Stimulated activated CD8-positive, alpha-beta memory T cell treated with anti-CD3 and anti-CD28 coated beads, Interleukin-4, amount 100 ng/mL, for 4 hours (primary cell): ENCODE measurements at regions not wholly inside any gene's neighbourhood (a gene's known extent, or its start where the extent isn't known, plus 50 kb on each side); places are given as distances from the start of the nearest gene placed in this dataset.

Experiments used
- DNase-seq, 2 donors: peaks; one replicate each; pipeline ENCODE4 v3.0.0-alpha.2; 2020; ENCODE audit warnings: low read depth in 2 of 2, low spot score in 1 of 2

DNA sequence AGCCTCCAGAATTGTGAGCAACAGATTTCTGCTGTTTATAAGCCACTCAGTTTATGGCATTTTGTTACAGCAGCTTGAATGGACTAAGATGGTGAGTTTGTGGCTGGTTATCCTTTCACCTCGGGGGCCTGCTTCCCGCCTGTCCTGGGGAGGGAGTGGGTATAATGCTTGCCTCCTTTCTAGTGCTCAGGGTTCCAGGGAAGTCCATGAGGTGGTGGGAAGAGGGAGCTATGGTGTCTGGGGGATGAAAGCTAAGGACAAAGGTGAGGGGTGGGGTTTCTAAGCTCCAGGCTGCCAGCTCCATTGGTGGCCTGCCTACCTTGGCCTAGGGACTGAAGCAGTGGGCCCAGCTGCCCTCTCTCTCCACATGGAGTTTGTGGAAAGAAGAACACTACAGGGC lies 50.2 kb upstream of the SDK2 start:
- no peak for DNase-seq

DNA sequence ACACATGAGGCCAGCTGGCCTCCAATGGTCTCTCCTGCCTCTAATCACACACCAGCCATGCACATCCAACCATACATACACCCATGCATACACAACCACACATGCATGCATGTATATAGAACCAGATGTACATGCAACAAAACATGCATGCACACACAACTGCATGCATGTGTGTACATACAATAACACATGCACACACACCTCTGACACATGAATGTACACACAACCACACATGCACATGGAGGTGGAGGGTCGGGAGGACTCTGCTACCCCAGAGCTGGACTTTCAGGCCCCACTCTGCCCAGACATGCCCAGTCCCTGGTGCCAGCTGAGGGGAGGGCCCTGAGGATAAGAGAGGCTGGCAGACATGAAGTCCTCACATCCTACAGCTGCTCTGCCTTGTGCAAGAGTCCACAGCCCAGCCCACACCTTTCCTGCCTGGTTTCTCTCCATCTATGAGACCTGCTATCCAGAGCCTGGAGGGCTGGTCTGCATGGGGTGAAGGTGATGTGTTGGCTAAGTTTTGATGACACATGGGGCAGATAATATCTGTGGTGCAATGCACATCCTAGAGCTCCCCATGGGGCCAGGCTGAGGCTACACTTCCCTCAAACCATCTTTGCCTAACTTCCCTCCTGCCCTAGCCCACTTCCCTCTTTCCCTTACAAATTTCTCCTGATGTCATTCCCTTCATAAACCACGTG lies 50.9 kb upstream of the SDK2 start:
- DNase-seq, result no peak

DNA sequence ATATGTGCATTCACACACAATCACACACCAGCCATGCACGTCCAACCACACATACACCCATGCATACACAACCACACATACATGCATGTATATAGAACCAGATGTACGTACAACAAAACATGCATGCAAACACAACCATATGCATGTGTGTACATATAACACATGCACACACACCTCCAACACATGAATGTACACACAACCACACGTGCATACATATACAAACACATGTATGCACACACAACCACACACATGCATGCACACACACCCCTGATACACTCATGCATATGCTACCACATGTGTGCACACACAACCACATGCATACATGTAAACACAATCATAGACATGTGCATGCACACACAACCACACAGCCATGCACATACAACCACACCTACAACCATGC lies 52.0 kb upstream of the SDK2 start:
- DNase-seq, result no peak

DNA sequence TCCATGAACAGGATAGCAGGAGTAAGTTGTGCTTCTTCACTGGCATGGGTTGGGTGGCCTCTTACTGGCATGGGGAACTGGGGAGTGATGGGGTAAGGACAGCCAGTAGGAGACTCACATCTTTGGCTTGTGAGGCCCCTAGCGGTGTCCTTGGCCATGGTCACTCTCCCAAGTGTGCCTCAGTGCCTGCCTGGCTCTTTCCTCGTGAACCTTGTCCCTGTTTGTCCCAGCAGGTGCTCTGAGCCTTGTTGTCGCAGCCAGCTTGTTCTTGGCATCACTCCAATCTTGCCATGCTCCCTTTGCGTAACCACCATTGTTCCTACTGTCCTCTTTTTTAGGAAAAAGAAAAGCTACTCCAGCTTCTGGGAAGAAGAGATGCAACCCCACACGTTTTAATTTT lies 53.6 kb upstream of the SDK2 start:
- no peak for DNase-seq

- DNase-seq, result no peak
These were observed 54.7 kb upstream of the SDK2 start for GRCh38 chr17:73698966-73699365.

GRCh38 chr17:73701701-73702100 lies 57.5 kb upstream of the SDK2 start:
- DNase-seq, result no peak

GRCh38 chr17:73703192-73703591 lies 58.9 kb upstream of the SDK2 start:
- no peak for DNase-seq

DNA sequence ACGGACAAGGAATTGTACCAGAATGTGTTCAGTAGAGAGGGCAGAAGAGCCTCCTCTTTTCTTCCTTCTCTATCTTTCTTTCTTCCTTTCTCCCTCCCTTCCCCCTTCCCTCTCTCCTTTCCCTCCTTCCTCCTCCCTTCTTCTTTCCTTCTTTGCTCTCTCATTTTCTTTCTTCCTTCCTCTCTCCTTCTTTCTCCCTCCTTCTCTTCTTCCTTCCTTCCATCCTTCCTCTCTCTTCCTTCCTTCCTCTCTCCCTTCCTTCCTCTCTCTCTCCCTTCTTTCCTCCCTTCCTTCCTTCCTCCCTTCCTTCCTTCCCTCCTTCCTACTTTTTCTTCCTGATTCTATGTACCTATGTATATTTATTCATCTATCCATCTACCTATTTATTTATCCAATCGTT lies 59.7 kb upstream of the SDK2 start:
- no peak for DNase-seq

DNA sequence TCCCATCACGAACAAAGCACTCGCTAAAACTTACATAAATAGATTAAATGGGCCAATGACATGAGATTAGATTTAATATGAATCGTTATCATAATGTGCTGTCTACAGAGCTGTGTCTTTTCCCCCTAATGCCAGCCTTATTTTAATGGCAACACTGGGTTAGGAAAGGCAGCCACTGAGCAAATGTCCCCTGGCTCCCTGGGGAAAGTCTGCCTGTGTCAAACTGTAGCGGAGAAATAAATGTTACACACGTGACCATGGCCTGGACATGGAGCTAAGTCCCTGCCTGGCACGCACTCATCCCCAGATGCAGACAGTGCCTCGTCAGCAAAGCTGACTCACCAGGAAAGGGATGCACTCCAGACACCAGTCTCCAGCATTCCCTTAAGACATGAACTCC lies 61.3 kb upstream of the SDK2 start:
- no peak for DNase-seq

- no peak for DNase-seq
These were observed 62.2 kb upstream of the SDK2 start for GRCh38 chr17:73706428-73706827.

GRCh38 chr17:73706858-73707257 lies 62.6 kb upstream of the SDK2 start:
- no peak for DNase-seq

GRCh38 chr17:73707358-73707757 lies 63.1 kb upstream of the SDK2 start:
- no peak for DNase-seq

DNA sequence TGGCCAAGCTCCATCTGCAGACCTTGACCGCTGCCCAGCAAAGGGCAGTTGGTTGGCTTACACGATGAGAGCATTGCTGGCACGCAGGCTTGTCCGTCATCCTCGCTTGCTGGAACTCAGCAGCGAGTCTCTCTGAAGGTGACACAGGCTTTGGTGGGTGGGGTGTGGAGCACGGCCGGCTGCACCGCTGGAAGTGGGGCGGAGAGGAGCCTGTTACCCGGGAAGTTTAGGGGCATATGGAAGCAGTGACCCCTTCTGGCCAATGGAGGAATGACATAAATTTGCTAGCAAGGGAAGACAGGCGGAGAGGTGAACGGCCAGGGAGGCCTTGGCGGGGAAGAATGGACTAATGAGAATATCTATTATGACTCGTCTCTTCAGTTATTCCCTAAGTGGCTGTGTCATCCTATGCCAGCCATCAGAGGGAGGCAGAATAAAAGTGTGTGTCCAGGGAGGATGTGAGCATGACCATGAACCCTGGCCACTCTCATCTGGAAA lies 65.9 kb upstream of the SDK2 start:
- peak; percentile 2 to 46 for DNase-seq

DNA sequence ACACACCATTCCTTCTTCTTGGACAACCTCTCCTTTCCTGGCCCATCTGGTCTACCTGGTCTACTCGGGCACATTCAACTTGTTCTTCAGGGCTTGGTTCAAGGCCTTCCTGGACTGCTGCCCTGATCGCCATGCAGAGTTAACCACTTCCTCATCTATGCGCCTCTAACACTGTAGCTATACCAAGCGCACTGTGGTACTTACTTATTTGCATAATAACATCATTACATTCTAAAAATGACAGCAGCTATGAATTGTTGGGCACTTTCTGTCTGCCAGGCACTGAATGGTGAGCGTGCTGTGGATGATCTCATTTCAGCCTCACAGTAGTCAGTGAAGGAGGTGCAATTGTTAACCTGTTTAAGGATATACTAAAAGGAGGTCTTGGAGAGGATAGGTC lies 66.9 kb upstream of the SDK2 start:
- no peak for DNase-seq

- DNase-seq, result no peak
These were observed 67.7 kb upstream of the SDK2 start for GRCh38 chr17:73711916-73712315.

DNA sequence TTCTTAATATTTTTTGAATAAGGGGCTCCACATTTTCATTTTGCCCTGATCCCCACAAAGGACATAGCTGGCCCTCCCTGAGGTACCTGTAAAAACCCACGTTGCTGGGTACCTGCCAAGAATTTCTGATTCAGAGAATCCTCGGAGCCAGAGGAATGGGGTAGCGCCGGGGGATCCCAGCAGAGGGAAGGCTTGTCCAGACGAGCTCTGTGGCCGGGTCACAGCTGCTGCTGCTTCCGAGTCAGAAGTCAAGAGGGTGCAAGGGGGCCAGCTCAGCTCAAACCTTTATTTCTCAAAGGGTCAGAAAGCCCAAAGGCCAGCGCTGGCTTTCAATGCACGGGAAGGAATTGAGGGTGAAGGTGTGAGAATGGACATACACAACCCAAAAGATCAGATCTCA lies 68.9 kb upstream of the SDK2 start:
- DNase-seq, result no peak

- no peak for DNase-seq
These were observed 71.5 kb upstream of the SDK2 start for GRCh38 chr17:73715769-73716168.

DNA sequence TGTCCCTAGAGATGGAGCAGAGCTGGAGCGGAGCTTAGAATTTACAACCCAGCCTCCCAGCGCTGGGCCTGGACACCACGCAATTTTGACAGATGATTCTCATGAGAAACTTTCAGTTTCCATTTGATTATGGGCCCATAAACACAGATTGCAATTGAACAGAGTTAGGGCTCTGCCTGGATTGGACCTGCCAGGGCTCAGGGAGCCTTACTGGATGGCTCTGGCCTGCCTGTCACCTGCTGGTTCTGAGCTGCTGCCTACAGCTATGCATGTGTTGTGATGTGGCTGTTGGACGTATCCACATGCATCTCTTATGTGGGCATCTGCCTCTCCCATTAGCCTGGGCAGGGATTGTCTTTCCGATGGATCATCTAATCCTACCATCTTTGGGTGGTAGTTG lies 73.4 kb upstream of the SDK2 start:
- no peak for DNase-seq

GRCh38 chr17:73718362-73718761 lies 74.1 kb upstream of the SDK2 start:
- DNase-seq, result no peak

GRCh38 chr17:73718912-73719311 lies 74.7 kb upstream of the SDK2 start:
- DNase-seq, result no peak

GRCh38 chr17:73719588-73720071 lies 75.4 kb upstream of the SDK2 start:
- DNase-seq, result no peak

GRCh38 chr17:73720187-73720834 lies 76.1 kb upstream of the SDK2 start:
- no peak for DNase-seq

GRCh38 chr17:73722165-73722564 lies 77.9 kb upstream of the SDK2 start:
- DNase-seq, result no peak
